Peyer's patch (tissue), 4 donors: ENCODE measurements at regions not wholly inside any gene's neighbourhood (a gene's known extent, or its start where the extent isn't known, plus 50 kb on each side); places are given as distances from the start of the nearest gene placed in this dataset.

Source experiments
- POLR2A ChIP-seq, 2 donors: fragments of 450-650 bp; IDR thresholded peaks; one replicate each; pipeline ENCODE4 v1.5.1; 2017; ENCODE audit warnings: antibody characterized with exemption in 2 of 2, mild to moderate bottlenecking in 2 of 2, moderate library complexity in 2 of 2
- TF ChIP-seq, protein P1 (sequence below), 6 experiments: fragments of 450-650 bp in 4 of 6; fragments of 200-600 bp in 2 of 6; sonication (generic) in 1 of 6; IDR thresholded peaks; one replicate each; pipeline ENCODE4 v1.5.1; 2017 to 2019; ENCODE audit warnings: antibody characterized with exemption in 6 of 6, mild to moderate bottlenecking in 3 of 6, moderate library complexity in 1 of 6

DNA sequence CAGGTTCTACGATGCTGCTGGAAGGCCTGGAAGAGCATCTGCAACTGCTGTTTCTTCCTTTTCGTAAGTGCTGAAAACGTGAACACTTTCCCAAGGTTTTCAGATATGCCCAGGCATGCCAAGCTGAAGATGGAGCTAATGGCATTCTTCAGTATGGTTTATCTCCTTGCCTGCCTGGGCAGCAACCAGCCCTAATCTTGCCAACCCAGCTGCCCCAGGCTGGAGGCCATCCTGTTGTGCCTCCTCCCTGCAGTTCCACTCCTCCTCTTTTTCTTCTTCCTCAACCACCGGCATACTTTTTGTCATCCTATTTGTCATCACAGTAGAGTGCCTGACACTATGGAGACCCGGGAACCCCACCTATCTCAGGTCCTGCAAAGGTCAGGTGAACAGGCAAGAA is 1849.3 kb downstream of the TP53TG3F start:
- TF ChIP-seq, protein P1, sequence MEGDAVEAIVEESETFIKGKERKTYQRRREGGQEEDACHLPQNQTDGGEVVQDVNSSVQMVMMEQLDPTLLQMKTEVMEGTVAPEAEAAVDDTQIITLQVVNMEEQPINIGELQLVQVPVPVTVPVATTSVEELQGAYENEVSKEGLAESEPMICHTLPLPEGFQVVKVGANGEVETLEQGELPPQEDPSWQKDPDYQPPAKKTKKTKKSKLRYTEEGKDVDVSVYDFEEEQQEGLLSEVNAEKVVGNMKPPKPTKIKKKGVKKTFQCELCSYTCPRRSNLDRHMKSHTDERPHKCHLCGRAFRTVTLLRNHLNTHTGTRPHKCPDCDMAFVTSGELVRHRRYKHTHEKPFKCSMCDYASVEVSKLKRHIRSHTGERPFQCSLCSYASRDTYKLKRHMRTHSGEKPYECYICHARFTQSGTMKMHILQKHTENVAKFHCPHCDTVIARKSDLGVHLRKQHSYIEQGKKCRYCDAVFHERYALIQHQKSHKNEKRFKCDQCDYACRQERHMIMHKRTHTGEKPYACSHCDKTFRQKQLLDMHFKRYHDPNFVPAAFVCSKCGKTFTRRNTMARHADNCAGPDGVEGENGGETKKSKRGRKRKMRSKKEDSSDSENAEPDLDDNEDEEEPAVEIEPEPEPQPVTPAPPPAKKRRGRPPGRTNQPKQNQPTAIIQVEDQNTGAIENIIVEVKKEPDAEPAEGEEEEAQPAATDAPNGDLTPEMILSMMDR (IDR thresholded peaks at IDR 0.05), result no peak
- TF ChIP-seq POLR2A (IDR thresholded peaks at IDR 0.05), result no peak
